Cardiac fibroblast (primary cell): ENCODE measurements at regions not wholly inside any gene's neighbourhood (a gene's known extent, or its start where the extent isn't known, plus 50 kb on each side); places are given as distances from the start of the nearest gene placed in this dataset.

Experiments
- DNase-seq, 2 donors: peaks; one replicate each; pipeline versions ENCODE4 v3.0.0 to v3.0.0-alpha.2; 2010; ENCODE audit warnings: low read depth in 2 of 2
- H3K4me3 ChIP-seq, 2 donors: replicated peaks in 1 of 2; 1 replicate in 1 of 2; 2 replicates in 1 of 2; pipeline ENCODE4 v1.5.1; 2011; ENCODE audit warnings: low read depth in 2 of 2, low read length in 2 of 2, mild to moderate bottlenecking in 2 of 2, moderate library complexity in 1 of 2
- CTCF ChIP-seq: IDR thresholded peaks from one replicate; pipeline ENCODE4 v1.5.1; 2011; ENCODE audit warnings: low read depth, mild to moderate bottlenecking, low read length, inconsistent platforms

GRCh38 chr3:73874161-73874560 is 249.4 kb upstream of the PDZRN3 start:
- no peak overlapping the region for H3K4me3 ChIP-seq
- TF ChIP-seq CTCF: no peak

DNA sequence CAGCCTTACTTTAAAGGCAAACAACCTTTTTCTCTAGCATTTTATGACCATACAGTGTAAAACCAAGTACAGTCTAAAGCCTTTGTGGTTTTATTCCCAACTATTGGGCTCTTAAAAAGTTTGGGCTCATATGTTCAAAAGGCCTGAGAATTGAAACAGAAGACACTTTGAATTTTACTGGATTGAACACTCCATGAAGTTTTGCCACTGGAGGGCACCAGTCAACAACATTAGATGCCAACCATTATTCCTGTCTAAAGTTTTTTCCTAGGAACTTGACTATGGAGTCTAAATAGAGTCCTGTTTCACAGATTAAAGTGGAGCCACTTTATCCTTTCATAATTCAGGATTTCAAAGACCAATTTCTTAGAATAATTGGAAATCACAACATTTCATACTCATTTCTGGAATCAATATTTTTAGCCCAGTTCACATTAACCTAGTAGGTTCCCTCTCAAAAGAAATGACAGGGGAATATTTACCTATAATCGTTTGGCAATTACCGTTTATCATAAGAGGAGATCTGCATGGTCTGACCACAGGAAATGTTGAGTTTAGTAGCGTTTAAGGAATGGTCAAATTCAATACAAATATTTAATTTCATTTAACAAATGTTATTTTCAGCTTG is 244.1 kb upstream of the PDZRN3 start:
- peak; percentile 51 to 65 for DNase-seq
- TF ChIP-seq CTCF: peak; percentile 54
- H3K4me3 ChIP-seq: no peak overlapping the region

More at GRCh38 chr3:73874161-73874560, 249.4 kb upstream of the PDZRN3 start:
- DNase-seq: no peak

DNA sequence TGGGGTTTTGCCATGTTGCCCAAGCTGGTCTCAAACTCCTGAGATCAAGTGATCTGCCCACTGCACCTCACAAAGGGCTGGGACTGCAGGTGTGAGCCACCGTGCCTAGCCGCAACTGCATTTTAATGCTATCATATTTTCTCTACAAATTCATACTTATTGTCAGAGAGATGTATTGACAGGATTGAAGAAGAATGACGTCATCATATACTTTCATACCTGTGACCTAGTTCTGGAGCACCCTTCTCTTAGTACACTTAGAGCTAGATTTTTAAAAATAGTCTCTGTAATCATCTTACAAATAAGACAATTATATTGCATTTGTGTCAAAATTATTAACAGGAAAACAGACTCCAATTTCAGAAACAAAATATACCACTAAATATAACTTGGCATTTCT is 242.8 kb upstream of the PDZRN3 start:
- no peak for DNase-seq
- H3K4me3 ChIP-seq: no peak overlapping the region
- no peak for TF ChIP-seq CTCF

DNA sequence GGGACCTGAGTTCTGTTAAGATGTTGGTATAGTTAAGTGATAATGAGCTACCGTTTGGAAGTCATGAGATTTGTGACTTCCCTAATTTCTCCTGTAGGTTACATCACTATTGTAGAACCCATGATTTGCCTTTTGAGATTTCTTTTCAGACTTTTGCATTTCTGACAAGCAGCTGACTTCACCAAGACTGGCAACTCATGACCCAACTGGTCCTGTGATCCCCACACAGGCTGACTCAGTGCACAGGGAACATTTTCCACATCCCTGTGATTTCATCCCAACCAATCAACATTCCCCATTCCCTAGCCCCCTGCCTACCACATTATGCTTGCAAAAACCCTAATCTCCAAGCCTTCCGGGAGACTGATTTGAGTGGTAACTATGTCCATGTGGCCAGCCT is 242.1 kb upstream of the PDZRN3 start:
- DNase-seq: peak in 1 of 2 donors; percentile 2
- no peak for TF ChIP-seq CTCF
- no peak overlapping the region for H3K4me3 ChIP-seq

DNA sequence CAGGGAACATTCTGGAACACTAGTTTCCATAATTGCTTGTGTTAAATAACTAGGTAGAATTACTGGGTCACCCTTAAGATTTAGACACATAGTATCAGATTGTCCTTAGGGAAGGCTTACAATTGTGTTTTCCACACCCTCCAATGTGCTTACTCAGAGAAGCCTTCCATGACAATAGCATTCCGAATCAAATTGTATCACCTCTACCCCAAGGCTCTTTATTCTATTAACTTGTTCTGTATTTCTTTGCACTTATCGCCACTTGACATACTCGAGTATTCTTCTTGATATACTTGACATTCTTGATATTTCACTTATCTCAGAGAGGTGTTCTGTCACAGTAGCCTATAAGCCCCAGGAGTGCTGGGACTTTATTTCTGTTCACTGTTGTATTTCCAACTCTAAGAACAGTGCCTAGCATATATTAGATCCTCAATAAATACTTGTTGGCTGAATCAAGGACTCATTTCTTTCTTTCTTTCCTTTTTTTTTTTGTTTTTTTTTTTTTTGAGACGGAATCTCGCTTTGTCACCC is 238.9 kb upstream of the PDZRN3 start:
- no peak for TF ChIP-seq CTCF
- no peak overlapping the region for H3K4me3 ChIP-seq
- DNase-seq: no peak

- H3K4me3 ChIP-seq: no peak overlapping the region
- DNase-seq: no peak
- no peak for TF ChIP-seq CTCF
Measured at GRCh38 chr3:73855813-73856212, 231.1 kb upstream of the PDZRN3 start.
